ENCODE measurements at regions not wholly inside any gene's neighbourhood (a gene's known extent, or its start where the extent isn't known, plus 50 kb on each side); places are given as distances from the start of the nearest gene placed in this dataset.

GRCh38 chr14:34348592-34348991 lies 113.4 kb downstream of the SPTSSA start:
- no peaks in the 10 kb centered on the region for H3K27me3 Mint-ChIP-seq
- H3K27ac Mint-ChIP-seq: no peak overlapping the region
- no peaks in the 10 kb centered on the region for H3K4me1 Mint-ChIP-seq (ENCODE audit: low read depth)
- H3K9me3 Mint-ChIP-seq (ENCODE audit: low read depth): peaks cover 15% of the 10 kb centered on the region
- no peak overlapping the region for H3K4me3 Mint-ChIP-seq (ENCODE audit: low read depth)
- H3K36me3 Mint-ChIP-seq (ENCODE audit: insufficient read depth): no peaks in the 10 kb centered on the region
- no peak for TF ChIP-seq CTCF (IDR thresholded peaks at IDR 0.05; ENCODE audit: unreplicated experiment)
- no peak for DNase-seq (ENCODE audit: low spot score, unreplicated experiment)

- DNase-seq (ENCODE audit: low spot score, unreplicated experiment): no peak
- Mint-ChIP-seq H3K9me3 (ENCODE audit: low read depth) (peaks cover 24% of the 10 kb centered on the region), H3K36me3 (ENCODE audit: insufficient read depth) (no peaks in the 10 kb centered on the region), H3K27ac (no peak overlapping the region), H3K4me1 (ENCODE audit: low read depth) (no peaks in the 10 kb centered on the region), H3K27me3 (no peaks in the 10 kb centered on the region), H3K4me3 (ENCODE audit: low read depth) (no peak overlapping the region)
- no peak for TF ChIP-seq CTCF (IDR thresholded peaks at IDR 0.05; ENCODE audit: unreplicated experiment)
Measured at GRCh38 chr14:34347683-34348082, 114.4 kb downstream of the SPTSSA start.

GRCh38 chr14:34345718-34346465 lies 116.1 kb downstream of the SPTSSA start:
- no peaks in the 10 kb centered on the region for H3K4me1 Mint-ChIP-seq (ENCODE audit: low read depth)
- no peak for TF ChIP-seq CTCF (IDR thresholded peaks at IDR 0.05; ENCODE audit: unreplicated experiment)
- H3K27ac Mint-ChIP-seq: no peak overlapping the region
- no peak for DNase-seq (ENCODE audit: low spot score, unreplicated experiment)
- no peaks in the 10 kb centered on the region for H3K36me3 Mint-ChIP-seq (ENCODE audit: insufficient read depth)
- H3K27me3 Mint-ChIP-seq: no peaks in the 10 kb centered on the region
- H3K9me3 Mint-ChIP-seq (ENCODE audit: low read depth): peaks cover 25% of the 10 kb centered on the region
- H3K4me3 Mint-ChIP-seq (ENCODE audit: low read depth): no peak overlapping the region

- Mint-ChIP-seq H3K36me3 (ENCODE audit: insufficient read depth) (no peaks in the 10 kb centered on the region), H3K9me3 (ENCODE audit: low read depth) (peaks cover 25% of the 10 kb centered on the region), H3K27me3 (no peaks in the 10 kb centered on the region), H3K4me3 (ENCODE audit: low read depth) (no peak overlapping the region), H3K4me1 (ENCODE audit: low read depth) (peaks cover 2% of the 10 kb centered on the region), H3K27ac (no peak overlapping the region)
- no peak for DNase-seq (ENCODE audit: low spot score, unreplicated experiment)
- no peak for TF ChIP-seq CTCF (IDR thresholded peaks at IDR 0.05; ENCODE audit: unreplicated experiment)
Measured at GRCh38 chr14:34344318-34344717, 117.7 kb downstream of the SPTSSA start.

GRCh38 chr14:34340025-34340625 lies 121.9 kb downstream of the SPTSSA start:
- no peak for DNase-seq (ENCODE audit: low spot score, unreplicated experiment)
- Mint-ChIP-seq H3K27ac (no peak overlapping the region), H3K36me3 (ENCODE audit: insufficient read depth) (no peaks in the 10 kb centered on the region), H3K9me3 (ENCODE audit: low read depth) (peaks cover 12% of the 10 kb centered on the region), H3K4me3 (ENCODE audit: low read depth) (no peak overlapping the region), H3K27me3 (no peaks in the 10 kb centered on the region), H3K4me1 (ENCODE audit: low read depth) (peaks cover 2% of the 10 kb centered on the region)
- no peak for TF ChIP-seq CTCF (IDR thresholded peaks at IDR 0.05; ENCODE audit: unreplicated experiment)
